ENCODE measurements at regions not wholly inside any gene's neighbourhood (a gene's known extent, or its start where the extent isn't known, plus 50 kb on each side); places are given as distances from the start of the nearest gene placed in this dataset.

DNA sequence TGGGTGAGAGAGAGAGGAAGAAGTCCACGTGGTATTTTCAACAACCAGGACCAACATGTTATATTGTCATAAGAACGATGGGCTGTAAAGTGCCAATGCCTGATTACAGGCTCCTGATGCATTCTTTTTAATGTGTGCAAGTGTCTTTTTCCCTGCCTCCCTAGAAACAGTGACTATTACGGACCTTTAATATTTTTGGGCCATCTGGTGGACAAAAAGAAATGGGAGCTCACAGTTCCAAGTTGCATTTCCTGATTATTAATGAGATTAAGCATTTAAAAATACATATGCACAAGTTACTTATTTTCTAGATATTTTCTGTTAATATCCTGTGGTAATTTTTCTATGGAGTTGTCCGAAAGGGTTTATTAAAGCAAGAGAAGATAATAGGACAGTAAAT, 530.2 kb downstream of the NR2F2 start:
- TF ChIP-seq SUZ12 (IDR thresholded peaks at IDR 0.05; ENCODE audit: extremely low read depth, insufficient read depth, insufficient read length) (no peak), YY1 (IDR thresholded peaks at IDR 0.05; ENCODE audit: insufficient read depth, insufficient read length) (no peak)
